ENCODE measurements at regions not wholly inside any gene's neighbourhood (a gene's known extent, or its start where the extent isn't known, plus 50 kb on each side); places are given as distances from the start of the nearest gene placed in this dataset.

DNA sequence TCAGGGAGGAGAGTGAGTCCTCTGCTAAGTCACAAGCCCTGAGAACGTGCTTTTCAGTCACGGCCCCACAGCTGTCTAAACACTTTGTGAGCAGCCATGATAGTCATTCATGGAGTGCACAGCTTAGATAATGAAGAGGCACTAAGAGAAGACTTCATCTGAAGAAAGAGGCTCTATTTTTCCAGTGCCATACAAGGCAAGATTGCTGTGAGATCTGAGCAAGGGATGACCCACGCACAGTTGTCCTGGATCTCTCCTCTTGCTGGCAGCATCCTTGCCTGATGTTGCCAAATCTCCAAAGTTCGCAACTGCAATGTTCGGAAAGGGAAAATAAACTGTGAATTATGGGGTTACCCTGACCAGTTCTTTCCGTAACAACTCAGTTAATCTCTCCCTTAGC lies 418.7 kb downstream of the MEIS1 start:
- H3K27ac Mint-ChIP-seq: no peak overlapping the region
- peaks cover 3% of the 10 kb centered on the region for H3K9me3 Mint-ChIP-seq
- no peak for ATAC-seq
- no peaks in the 10 kb centered on the region for H3K4me1 Mint-ChIP-seq (ENCODE audit: low read depth)
- ChIA-PET POLR2A (no interaction called here), CTCF (no interaction called here)
- DNase-seq: no peak
- intact Hi-C loops (cut with micrococcal nuclease): no loop called here
- no peaks in the 10 kb centered on the region for H3K36me3 Mint-ChIP-seq (ENCODE audit: low read depth)
- no peak for TF ChIP-seq CTCF (IDR thresholded peaks at IDR 0.05)
- H3K4me3 Mint-ChIP-seq: no peak overlapping the region
- no peaks in the 10 kb centered on the region for H3K27me3 Mint-ChIP-seq

- H3K4me1 Mint-ChIP-seq (ENCODE audit: low read depth): no peaks in the 10 kb centered on the region
- no peak overlapping the region for H3K4me3 Mint-ChIP-seq
- no peak overlapping the region for H3K27ac Mint-ChIP-seq
- no peak for TF ChIP-seq CTCF (IDR thresholded peaks at IDR 0.05)
- ATAC-seq (no peak), DNase-seq (no peak)
- peaks cover 3% of the 10 kb centered on the region for H3K9me3 Mint-ChIP-seq
- H3K27me3 Mint-ChIP-seq: no peaks in the 10 kb centered on the region
- intact Hi-C loops (cut with micrococcal nuclease): no loop called here
- ChIA-PET POLR2A (no interaction called here), CTCF (no interaction called here)
- no peaks in the 10 kb centered on the region for H3K36me3 Mint-ChIP-seq (ENCODE audit: low read depth)
Observed at GRCh38 chr2:66854298-66854697, 419.4 kb downstream of the MEIS1 start.

DNA sequence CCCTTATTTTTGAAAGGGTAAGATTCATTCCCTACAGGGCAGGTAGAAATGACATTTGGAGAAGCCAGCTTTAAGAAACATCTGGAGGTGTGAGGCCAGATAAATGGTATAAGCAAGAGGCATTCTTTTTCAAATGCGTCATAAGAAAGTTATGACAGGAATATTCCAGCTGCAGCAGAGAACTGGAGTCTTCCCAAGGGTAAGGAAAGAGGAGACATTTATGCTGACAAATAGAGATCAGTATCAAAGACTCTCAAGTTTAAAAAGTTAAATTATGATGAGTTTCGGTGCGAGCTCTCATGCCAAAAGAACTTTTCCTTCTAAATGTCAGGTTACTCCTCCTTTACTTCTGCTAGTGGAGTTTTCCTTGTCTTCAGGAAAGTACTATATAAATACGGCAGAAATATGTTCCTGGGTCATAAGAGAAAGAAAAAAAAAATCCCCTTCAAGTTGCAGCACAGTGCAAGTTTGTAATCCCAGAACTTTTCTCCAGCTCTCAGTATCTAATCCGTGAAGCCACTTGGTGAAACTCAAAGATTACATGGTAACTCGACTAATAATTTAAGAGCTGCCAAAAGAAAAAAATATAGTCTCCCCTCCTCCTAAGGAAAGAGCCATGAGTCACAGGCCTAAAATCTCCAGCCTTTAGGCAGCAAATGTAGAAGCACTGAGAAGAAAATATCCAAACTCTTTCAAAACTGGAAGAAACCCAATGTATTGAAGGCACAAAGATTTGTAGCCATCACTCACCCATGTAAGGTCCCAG lies 428.1 kb downstream of the MEIS1 start:
- Mint-ChIP-seq H3K4me3 (no peak overlapping the region), H3K36me3 (ENCODE audit: low read depth) (no peaks in the 10 kb centered on the region), H3K27me3 (no peaks in the 10 kb centered on the region), H3K9me3 (no peaks in the 10 kb centered on the region), H3K4me1 (ENCODE audit: low read depth) (no peaks in the 10 kb centered on the region), H3K27ac (no peak overlapping the region)
- intact Hi-C loops (cut with micrococcal nuclease): no loop called here
- ChIA-PET CTCF (interaction anchor here (1.1 kb wide), 1 partner anchor 23 kb away, joined by 3 read pairs; no protein-coding TSS in a partner anchor), POLR2A (no interaction called here)
- no peak for ATAC-seq
- DNase-seq: no peak
- TF ChIP-seq CTCF (IDR thresholded peaks at IDR 0.05): no peak

DNA sequence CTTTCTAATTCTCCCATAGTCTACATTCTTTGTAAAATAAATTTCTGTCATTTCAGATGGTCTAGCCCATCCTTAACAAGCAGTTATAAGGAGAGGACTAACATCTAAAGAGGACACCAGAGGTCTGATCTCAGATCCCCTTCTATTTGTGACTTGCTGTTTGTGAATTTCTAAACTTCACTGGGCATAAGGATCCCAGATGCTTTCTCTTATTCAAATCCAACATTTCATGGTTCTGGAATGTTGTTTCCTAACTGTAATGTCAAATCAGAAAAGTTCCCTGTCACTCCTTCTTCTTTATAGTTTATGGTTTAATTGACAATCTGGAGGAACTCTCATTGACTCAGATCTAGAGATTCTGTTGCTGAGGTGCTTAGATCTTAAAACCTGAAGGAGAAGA lies 430.2 kb downstream of the MEIS1 start:
- no peak for ATAC-seq

More for the DNA sequence above, 430.2 kb downstream of the MEIS1 start:
- POLR2A ChIA-PET: no interaction called here
- intact Hi-C loops (cut with micrococcal nuclease): no loop called here
- CTCF ChIA-PET: no interaction called here
- no peaks in the 10 kb centered on the region for H3K36me3 Mint-ChIP-seq (ENCODE audit: low read depth)
- no peaks in the 10 kb centered on the region for H3K9me3 Mint-ChIP-seq
- DNase-seq: no peak
- TF ChIP-seq CTCF (IDR thresholded peaks at IDR 0.05): no peak
- H3K27ac Mint-ChIP-seq: no peak overlapping the region
- H3K4me3 Mint-ChIP-seq: no peak overlapping the region
- no peaks in the 10 kb centered on the region for H3K27me3 Mint-ChIP-seq
- H3K4me1 Mint-ChIP-seq (ENCODE audit: low read depth): no peaks in the 10 kb centered on the region

Measured in activated CD8-positive, alpha-beta T cell treated with anti-CD3 and anti-CD28 coated beads for 36 hours (primary cell).